ENCODE measurements at regions not wholly inside any gene's neighbourhood (a gene's known extent, or its start where the extent isn't known, plus 50 kb on each side); places are given as distances from the start of the nearest gene placed in this dataset.

- no peaks in the 10 kb centered on the region for H3K79me2 ChIP-seq (ENCODE audit: control insufficient read depth, insufficient read depth, low read length)
- H4K20me1 ChIP-seq (ENCODE audit: control insufficient read depth, extremely low read depth, insufficient read depth, low read length) = no peaks in the 10 kb centered on the region
- no peak overlapping the region for H3K27ac ChIP-seq (ENCODE audit: control insufficient read depth, insufficient read depth, low read length)
- no peaks in the 10 kb centered on the region for H3K9me3 ChIP-seq (ENCODE audit: control insufficient read depth, low read depth, low read length)
- H3K36me3 ChIP-seq (ENCODE audit: control insufficient read depth in 2 of 2, extremely low read depth in 1 of 2, insufficient read depth in 2 of 2, low read length in 2 of 2) = no peaks in the 10 kb centered on the region
- no peak overlapping the region for H2AFZ ChIP-seq (ENCODE audit: control insufficient read depth, low read length)
- no peaks in the 10 kb centered on the region for H3K4me1 ChIP-seq (ENCODE audit: control insufficient read depth, extremely low read depth, insufficient read depth, low read length)
- TF ChIP-seq EZH2 (IDR thresholded peaks at IDR 0.05; ENCODE audit: low read length) = no peak
- TF ChIP-seq CTCF (optimal IDR thresholded peaks at IDR 0.05 in 1 of 3, IDR thresholded peaks at IDR 0.05 in 1 of 3, conservative IDR thresholded peaks at IDR 0.05 in 1 of 3; ENCODE audit: extremely low read depth in 1 of 3, insufficient read depth in 2 of 3, low read length in 3 of 3) = no peak
- no peak for FAIRE-seq
- no peak for DNase-seq (ENCODE audit: low read depth, low spot score)
- H3K9me1 ChIP-seq (ENCODE audit: control insufficient read depth, extremely low read depth, insufficient read depth, low read length) = no peaks in the 10 kb centered on the region
- dilution Hi-C loops (cut with MboI; ENCODE audit: extremely low pct_ligation_motif_present, low sequenced_read_pairs) = no loop called here
- no peak overlapping the region for H3K4me3 ChIP-seq (ENCODE audit: control insufficient read depth in 2 of 3, extremely low read depth in 1 of 3, insufficient read depth in 2 of 3, low read depth in 1 of 3, low read length in 3 of 3)
- H3K27me3 ChIP-seq (ENCODE audit: control insufficient read depth, extremely low read depth, insufficient read depth, low read length) = no peaks in the 10 kb centered on the region
- H3K4me2 ChIP-seq (ENCODE audit: control insufficient read depth, extremely low read depth, insufficient read depth, low read depth, low read length) = no peak overlapping the region
- no peak overlapping the region for H3K9ac ChIP-seq (ENCODE audit: control insufficient read depth, extremely low read depth, insufficient read depth, low read length)
Observed at GRCh38 chr9:105850852-105851500, 156.6 kb downstream of the TMEM38B start.

GRCh38 chr9:105854026-105854782 lies 159.9 kb downstream of the TMEM38B start:
- no peak overlapping the region for H3K27ac ChIP-seq (ENCODE audit: control insufficient read depth, insufficient read depth, low read length)
- no peak overlapping the region for H3K4me3 ChIP-seq (ENCODE audit: control insufficient read depth in 2 of 3, extremely low read depth in 1 of 3, insufficient read depth in 2 of 3, low read depth in 1 of 3, low read length in 3 of 3)
- no peak for FAIRE-seq
- no peak overlapping the region for H3K9ac ChIP-seq (ENCODE audit: control insufficient read depth, extremely low read depth, insufficient read depth, low read length)
- no peaks in the 10 kb centered on the region for H3K79me2 ChIP-seq (ENCODE audit: control insufficient read depth, insufficient read depth, low read length)
- H3K4me2 ChIP-seq (ENCODE audit: control insufficient read depth, extremely low read depth, insufficient read depth, low read depth, low read length) = no peak overlapping the region
- no peak for DNase-seq (ENCODE audit: low read depth, low spot score)
- H3K9me3 ChIP-seq (ENCODE audit: control insufficient read depth, low read depth, low read length) = no peaks in the 10 kb centered on the region
- H3K9me1 ChIP-seq (ENCODE audit: control insufficient read depth, extremely low read depth, insufficient read depth, low read length) = no peaks in the 10 kb centered on the region
- no peaks in the 10 kb centered on the region for H3K27me3 ChIP-seq (ENCODE audit: control insufficient read depth, extremely low read depth, insufficient read depth, low read length)
- TF ChIP-seq EZH2 (IDR thresholded peaks at IDR 0.05; ENCODE audit: low read length) = no peak
- no peak for TF ChIP-seq CTCF (optimal IDR thresholded peaks at IDR 0.05 in 1 of 3, IDR thresholded peaks at IDR 0.05 in 1 of 3, conservative IDR thresholded peaks at IDR 0.05 in 1 of 3; ENCODE audit: extremely low read depth in 1 of 3, insufficient read depth in 2 of 3, low read length in 3 of 3)
- dilution Hi-C loops (cut with MboI; ENCODE audit: extremely low pct_ligation_motif_present, low sequenced_read_pairs) = no loop called here
- no peaks in the 10 kb centered on the region for H3K36me3 ChIP-seq (ENCODE audit: control insufficient read depth in 2 of 2, extremely low read depth in 1 of 2, insufficient read depth in 2 of 2, low read length in 2 of 2)
- H2AFZ ChIP-seq (ENCODE audit: control insufficient read depth, low read length) = no peak overlapping the region
- H3K4me1 ChIP-seq (ENCODE audit: control insufficient read depth, extremely low read depth, insufficient read depth, low read length) = no peaks in the 10 kb centered on the region
- H4K20me1 ChIP-seq (ENCODE audit: control insufficient read depth, extremely low read depth, insufficient read depth, low read length) = no peaks in the 10 kb centered on the region
